ENCODE measurements at regions not wholly inside any gene's neighbourhood (a gene's known extent, or its start where the extent isn't known, plus 50 kb on each side); places are given as distances from the start of the nearest gene placed in this dataset.

GRCh38 chr22:47724751-47725150 lies 962.3 kb downstream of the TBC1D22A start:
- DNase-seq, result no peak

- DNase-seq, result no peak
These were observed 961.6 kb downstream of the TBC1D22A start for GRCh38 chr22:47724030-47724429.

DNA sequence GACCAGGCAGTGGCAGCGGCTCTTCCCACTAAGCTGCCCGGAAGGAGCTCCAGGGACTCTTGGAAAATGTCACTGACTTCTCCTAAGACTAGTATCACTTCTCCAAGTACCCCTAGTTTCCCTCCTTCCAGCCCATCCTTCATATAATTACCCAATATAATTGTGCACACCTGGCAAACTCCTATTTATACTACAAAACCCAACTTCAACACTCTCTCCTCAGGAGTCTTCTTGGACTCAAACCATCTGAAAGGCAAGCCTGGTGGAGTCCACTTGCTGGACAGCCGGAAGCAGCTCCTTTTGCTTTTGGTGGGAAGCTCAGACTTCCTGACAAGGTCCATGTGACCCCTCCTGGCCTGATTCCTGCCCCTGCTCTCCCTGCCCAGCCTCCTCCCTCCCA lies 955.9 kb downstream of the TBC1D22A start:
- no peak for DNase-seq

- no peak for DNase-seq
These were observed 954.6 kb downstream of the TBC1D22A start for GRCh38 chr22:47716890-47717615.

- DNase-seq, result no peak
These were observed 953.6 kb downstream of the TBC1D22A start for GRCh38 chr22:47715866-47716578.

DNA sequence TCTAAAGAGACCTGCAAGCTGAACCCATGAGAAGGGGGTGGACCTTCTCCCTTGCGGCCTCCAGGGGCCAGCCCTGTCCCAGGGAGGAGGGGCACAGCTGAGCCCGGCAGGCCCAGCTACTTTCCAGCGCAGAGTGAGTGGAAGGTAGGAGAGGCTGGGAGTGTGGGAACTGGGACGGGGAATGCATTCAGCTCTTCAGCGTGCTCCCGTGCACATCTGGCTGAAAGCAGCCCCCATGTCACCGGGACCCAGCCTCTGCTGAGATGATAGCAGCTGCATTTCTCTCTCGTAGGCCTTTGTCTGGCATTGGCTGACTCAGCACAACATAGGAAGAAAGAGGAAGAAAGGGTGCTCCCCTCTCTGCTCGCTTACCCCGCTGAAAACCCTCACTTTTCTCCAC lies 951.5 kb downstream of the TBC1D22A start:
- no peak for DNase-seq

DNA sequence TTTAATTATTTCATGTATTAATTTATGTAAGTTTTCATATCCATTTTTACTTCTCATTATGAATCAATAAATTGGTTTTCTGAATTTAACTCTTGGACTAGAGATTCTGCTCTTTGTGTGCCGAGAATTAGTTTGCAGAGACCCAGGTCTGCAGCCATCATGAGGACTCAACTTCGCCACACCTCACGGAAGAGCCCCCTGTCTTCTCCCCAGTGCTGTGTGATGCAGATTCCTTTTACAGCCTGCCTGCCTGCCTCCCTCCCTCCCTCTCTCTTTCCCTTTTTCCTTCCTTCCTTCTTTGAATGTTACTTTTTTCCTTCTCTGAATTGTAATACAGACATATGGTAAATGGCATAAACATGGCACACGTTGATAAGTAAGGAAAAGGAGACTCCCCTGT lies 947.7 kb downstream of the TBC1D22A start:
- DNase-seq, result no peak

DNA sequence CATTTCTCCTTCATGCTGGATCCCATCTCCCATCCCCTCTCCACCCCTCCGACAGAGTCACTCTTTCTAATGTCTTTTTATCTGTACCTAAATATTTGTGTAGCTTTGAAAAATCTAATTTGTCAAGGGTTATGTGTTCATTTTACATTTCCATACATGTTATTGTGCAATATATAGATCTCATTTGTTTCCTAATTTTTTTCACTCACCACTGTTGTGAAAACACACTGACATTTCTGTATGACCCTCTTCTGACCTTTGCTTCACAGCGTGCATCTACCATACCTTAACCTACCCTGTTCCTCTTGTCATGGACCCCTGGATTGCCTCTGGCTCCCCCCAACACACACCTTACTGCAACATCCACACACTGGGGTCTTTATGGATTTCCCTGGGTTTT lies 942.9 kb downstream of the TBC1D22A start:
- no peak for DNase-seq

DNA sequence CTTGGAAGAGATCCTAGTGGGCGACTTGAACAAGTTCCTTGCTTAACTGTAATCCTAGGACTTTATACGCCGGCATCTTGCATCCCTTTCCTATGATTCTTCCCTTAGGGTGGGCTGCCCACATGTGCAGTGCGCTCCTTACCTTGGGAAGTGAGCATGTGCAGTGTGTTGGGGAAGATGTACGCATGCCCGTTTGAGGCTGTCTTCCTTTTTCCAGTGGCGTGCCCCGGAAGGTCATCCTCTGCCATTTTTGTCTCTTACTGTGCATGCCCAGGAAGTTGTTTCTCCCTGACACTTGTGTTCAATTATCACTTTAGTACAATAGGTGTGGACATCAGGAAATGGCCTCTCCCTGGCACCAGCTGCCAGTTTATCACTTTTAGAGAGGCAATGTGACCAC lies 936.5 kb downstream of the TBC1D22A start:
- DNase-seq, result no peak

DNA sequence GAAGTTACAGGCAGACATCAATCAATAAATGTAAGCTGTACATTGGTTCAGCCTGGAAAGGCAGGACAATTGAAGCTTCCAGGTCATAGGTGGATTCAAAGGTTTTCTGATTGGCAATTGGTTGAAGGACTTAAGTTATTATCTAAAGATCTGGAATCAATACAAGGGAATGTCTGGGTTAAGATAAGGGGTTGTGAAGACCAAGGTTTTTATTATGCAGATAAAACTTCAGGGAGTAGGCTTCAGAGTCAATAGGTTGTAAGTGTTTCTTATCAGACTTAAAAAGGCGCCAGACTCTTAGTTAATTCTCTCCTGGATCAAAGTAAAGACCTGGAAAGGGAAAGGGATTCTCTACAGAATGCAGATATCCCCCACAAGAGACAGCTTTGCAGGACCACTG lies 935.4 kb downstream of the TBC1D22A start:
- DNase-seq, result no peak

DNA sequence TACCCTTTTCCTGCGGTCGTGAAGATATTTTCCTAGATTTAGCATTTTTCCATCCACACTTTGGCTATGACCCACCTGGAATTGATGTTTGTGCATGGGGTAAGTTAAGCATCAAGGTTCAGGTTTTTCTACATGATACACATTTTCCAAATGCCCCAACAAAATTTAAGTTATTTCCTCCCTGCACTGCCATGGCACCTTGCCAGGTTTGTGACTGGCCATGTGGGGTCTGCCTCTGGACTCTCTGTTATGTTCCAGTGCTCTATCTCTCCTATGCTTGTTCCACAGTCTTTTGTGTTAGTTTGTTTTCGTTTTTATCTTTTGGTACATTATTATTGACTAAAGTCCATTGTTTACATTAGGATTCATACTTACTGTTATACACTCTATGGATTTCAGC lies 934.3 kb downstream of the TBC1D22A start:
- DNase-seq, result no peak

DNA sequence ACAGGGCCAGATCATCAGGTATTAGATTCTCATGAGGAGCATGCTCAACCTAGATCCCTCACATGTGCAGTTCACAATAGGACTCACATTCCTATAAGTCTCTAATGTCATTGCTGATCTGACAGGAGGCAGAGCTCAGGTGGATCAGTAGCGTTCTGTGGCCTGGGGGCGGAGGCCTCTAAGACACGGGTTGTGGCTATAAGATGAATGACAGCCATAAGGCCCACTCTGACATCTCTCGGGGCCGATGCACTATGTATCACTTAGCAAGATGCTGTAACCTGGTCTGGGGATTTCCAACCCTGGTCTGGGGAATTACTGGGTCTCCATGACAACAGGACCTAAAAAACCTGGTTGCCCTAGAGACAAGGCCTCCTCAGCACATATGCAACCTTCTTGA lies 932.7 kb downstream of the TBC1D22A start:
- DNase-seq, result no peak

GRCh38 chr22:47694536-47695130 lies 932.2 kb downstream of the TBC1D22A start:
- no peak for DNase-seq

DNA sequence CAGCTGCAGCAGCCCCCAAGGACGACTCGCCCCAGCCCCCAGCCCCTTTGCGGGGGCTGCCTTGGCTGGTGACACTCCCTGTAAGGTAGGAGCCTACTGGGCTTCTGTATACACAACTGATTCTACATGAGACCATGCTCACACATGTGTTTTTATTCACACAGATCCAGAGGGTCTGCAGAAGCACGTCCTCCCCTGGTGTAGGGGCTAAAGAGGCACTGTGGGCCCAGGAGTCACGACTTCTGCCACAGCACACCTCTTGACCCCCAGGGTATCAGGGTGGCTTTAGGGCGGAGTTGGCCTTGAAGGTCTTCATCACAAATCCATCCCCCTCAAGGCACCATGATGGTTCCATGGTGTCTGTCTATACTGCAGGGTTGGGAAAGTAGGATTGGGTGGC lies 931.2 kb downstream of the TBC1D22A start:
- DNase-seq, result no peak

DNA sequence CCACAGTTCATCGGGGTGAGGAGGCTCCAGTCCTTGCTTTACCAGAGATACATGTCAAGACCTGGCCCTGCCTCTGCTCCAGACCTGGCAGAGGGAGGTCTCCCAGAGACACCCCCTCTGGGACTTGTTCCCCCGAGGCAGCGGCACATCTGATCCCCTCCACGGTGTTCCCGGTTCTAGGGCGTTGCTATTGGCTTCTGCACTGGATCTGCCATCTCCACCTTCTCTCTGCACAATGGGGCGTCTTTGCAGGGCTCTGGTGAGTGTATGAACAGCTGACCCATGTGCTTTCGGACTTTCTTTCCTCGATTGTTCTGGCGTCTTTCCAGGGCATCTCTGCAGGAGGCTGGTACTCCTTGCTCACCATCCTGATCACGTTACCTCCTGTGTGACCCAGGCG lies 930.4 kb downstream of the TBC1D22A start:
- no peak for DNase-seq

GRCh38 chr22:47691152-47691895 lies 928.9 kb downstream of the TBC1D22A start:
- no peak for DNase-seq

DNA sequence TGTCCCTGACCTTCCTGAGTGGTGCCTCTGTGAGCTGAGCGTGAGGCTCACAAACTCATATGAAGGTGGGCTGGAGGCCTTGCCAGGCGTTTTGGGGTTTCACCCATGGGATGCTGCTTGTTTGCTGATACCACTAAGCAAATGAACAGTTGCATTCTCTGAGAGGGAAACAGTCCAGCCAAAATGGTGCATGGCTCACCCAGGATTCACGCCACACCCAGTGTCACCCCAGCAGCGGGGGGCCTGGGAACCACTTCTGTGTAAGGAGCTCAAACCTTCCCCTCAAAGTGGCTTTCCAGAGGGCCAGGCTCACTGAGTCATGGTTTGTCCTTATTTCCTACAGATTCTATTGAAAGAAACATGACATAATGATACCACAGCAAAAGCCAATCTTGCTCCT lies 928.1 kb downstream of the TBC1D22A start:
- DNase-seq, result no peak

DNA sequence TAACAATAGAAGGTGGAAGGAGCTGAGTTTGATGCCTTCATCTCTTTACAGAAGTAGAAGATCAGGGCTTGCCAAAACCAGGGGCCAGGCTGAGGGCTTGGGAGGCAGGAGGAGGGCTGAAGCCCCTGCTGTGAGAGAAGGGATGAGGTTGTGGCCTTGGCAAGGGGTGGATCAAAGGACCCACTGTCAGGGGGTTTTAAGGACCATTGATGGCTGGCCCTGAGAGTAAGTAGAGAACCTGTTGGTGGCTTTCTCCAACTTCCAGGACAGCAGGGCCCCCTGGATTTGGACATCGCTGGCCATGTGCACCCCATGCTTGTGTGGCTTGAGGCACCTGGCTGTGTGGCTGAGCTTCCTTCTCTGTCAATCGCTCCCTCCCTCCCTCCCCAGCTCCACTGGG lies 927.7 kb downstream of the TBC1D22A start:
- no peak for DNase-seq

GRCh38 chr22:47687776-47688175 lies 925.3 kb downstream of the TBC1D22A start:
- no peak for DNase-seq

GRCh38 chr22:47687346-47687655 lies 924.9 kb downstream of the TBC1D22A start:
- no peak for DNase-seq

DNA sequence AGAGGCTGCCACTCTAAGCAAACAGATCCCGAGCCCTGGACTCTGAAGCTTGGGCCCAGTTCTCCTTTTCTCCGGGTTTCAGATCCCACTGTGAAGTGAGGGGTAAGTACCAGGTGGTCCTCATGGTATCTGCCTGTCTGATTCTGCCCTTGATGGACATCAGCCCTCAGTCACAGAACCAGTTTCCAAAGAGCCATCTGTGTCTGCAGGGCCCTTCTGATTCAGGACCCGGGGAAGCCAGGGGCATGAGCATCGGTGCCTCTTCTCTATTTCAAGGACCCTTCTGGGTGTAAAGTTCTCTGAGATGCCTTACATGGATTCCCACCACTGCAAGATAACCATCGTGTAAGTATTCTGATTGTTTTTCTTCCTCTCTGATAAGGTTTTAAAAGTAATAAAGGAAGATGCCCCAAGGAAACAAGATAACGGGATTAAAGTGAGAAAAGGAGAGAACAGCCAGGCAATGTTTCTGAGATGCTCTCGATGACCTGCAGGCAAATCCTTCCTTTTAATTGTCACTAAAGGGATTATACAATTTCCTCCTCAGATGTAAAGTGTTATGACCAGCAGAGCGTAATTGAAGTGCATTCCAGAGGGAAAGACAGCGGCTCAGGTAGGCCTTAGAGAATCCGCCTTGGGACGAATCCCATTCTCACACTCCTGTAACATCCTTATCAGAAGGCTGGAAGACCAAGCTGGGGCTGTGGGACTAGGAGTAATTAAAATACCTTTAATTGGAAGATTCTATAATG lies 924.3 kb downstream of the TBC1D22A start:
- DNase-seq, result no peak
